HUES6 (cell line): ENCODE measurements at regions not wholly inside any gene's neighbourhood (a gene's known extent, or its start where the extent isn't known, plus 50 kb on each side); places are given as distances from the start of the nearest gene placed in this dataset.

Source experiments
- H3K27ac ChIP-seq: 2 replicates; pipeline ENCODE4 v1.7.0; 2013; ENCODE audit warnings: low read depth, mild to moderate bottlenecking, low read length, inconsistent platforms
- H3K27me3 ChIP-seq: 2 replicates; pipeline ENCODE4 v1.6.1; 2013; ENCODE audit warnings: low read length; ENCODE audit not compliant: control insufficient read depth, insufficient read depth
- H3K36me3 ChIP-seq: 2 replicates; pipeline ENCODE4 v1.6.1; 2013; ENCODE audit warnings: low read length; ENCODE audit not compliant: control insufficient read depth, insufficient read depth
- H3K4me1 ChIP-seq: 2 replicates; pipeline ENCODE4 v1.6.1; 2013; ENCODE audit warnings: low read length; ENCODE audit not compliant: control insufficient read depth, insufficient read depth
- H3K4me3 ChIP-seq: 2 replicates; pipeline ENCODE4 v1.5.1; 2013; ENCODE audit warnings: low read depth, low read length
- H3K9ac ChIP-seq: one replicate; pipeline ENCODE4 v1.6.1; 2013; ENCODE audit warnings: mild to moderate bottlenecking, low read length
- H3K9me3 ChIP-seq: 2 replicates; pipeline ENCODE4 v1.6.1; 2013; ENCODE audit warnings: low read depth, low read length; ENCODE audit not compliant: control insufficient read depth, insufficient read depth

- Histone ChIP-seq H3K9me3 (no peaks in the 10 kb centered on the region), H3K9ac (no peak overlapping the region), H3K4me3 (no peak overlapping the region), H3K4me1 (no peaks in the 10 kb centered on the region), H3K27ac (no peak overlapping the region), H3K36me3 (no peaks in the 10 kb centered on the region), H3K27me3 (no peaks in the 10 kb centered on the region)
These were observed 121.1 kb upstream of the TMCO5A start for GRCh38 chr15:37813306-37813705.

- no peak overlapping the region for H3K9ac ChIP-seq
- no peaks in the 10 kb centered on the region for H3K36me3 ChIP-seq
- no peaks in the 10 kb centered on the region for H3K9me3 ChIP-seq
- no peaks in the 10 kb centered on the region for H3K4me1 ChIP-seq
- H3K27me3 ChIP-seq, result no peaks in the 10 kb centered on the region
- no peak overlapping the region for H3K27ac ChIP-seq
- no peak overlapping the region for H3K4me3 ChIP-seq
These were observed 119.5 kb upstream of the TMCO5A start for GRCh38 chr15:37814847-37815515.

- no peak overlapping the region for H3K27ac ChIP-seq
These were observed 116.2 kb upstream of the TMCO5A start for GRCh38 chr15:37818152-37818677.

GRCh38 chr15:37819191-37819590 lies 115.2 kb upstream of the TMCO5A start:
- H3K9me3 ChIP-seq, result no peaks in the 10 kb centered on the region

More at GRCh38 chr15:37818152-37818677, 116.2 kb upstream of the TMCO5A start:
- H3K9ac ChIP-seq, result no peak overlapping the region
- H3K4me1 ChIP-seq, result no peaks in the 10 kb centered on the region
- no peak overlapping the region for H3K4me3 ChIP-seq
- no peaks in the 10 kb centered on the region for H3K36me3 ChIP-seq
- no peaks in the 10 kb centered on the region for H3K9me3 ChIP-seq
- no peaks in the 10 kb centered on the region for H3K27me3 ChIP-seq

GRCh38 chr15:37820380-37821128 lies 113.9 kb upstream of the TMCO5A start:
- Histone ChIP-seq H3K27me3 (no peaks in the 10 kb centered on the region), H3K4me3 (no peak overlapping the region), H3K9ac (no peak overlapping the region), H3K9me3 (no peaks in the 10 kb centered on the region), H3K27ac (no peak overlapping the region), H3K36me3 (no peaks in the 10 kb centered on the region), H3K4me1 (no peaks in the 10 kb centered on the region; the same call in 1 of the 2 replicates)

More at GRCh38 chr15:37819191-37819590, 115.2 kb upstream of the TMCO5A start:
- no peak overlapping the region for H3K27ac ChIP-seq
- no peak overlapping the region for H3K4me3 ChIP-seq
- no peak overlapping the region for H3K9ac ChIP-seq
- H3K27me3 ChIP-seq, result no peaks in the 10 kb centered on the region
- H3K36me3 ChIP-seq, result no peaks in the 10 kb centered on the region
- no peaks in the 10 kb centered on the region for H3K4me1 ChIP-seq

GRCh38 chr15:37823601-37824275 lies 110.7 kb upstream of the TMCO5A start:
- no peaks in the 10 kb centered on the region for H3K27me3 ChIP-seq
- H3K4me3 ChIP-seq, result no peak overlapping the region
- no peaks in the 10 kb centered on the region for H3K36me3 ChIP-seq
- H3K9ac ChIP-seq, result no peak overlapping the region
- H3K27ac ChIP-seq, result no peak overlapping the region
- no peaks in the 10 kb centered on the region for H3K9me3 ChIP-seq
- no peaks in the 10 kb centered on the region; the same call in 1 of the 2 replicates for H3K4me1 ChIP-seq

- no peak overlapping the region for H3K9ac ChIP-seq
- H3K4me3 ChIP-seq, result no peak overlapping the region
- H3K36me3 ChIP-seq, result no peaks in the 10 kb centered on the region
- no peaks in the 10 kb centered on the region for H3K9me3 ChIP-seq
- H3K27ac ChIP-seq, result no peak overlapping the region
- H3K4me1 ChIP-seq, result no peaks in the 10 kb centered on the region; the same call in 1 of the 2 replicates
- H3K27me3 ChIP-seq, result no peaks in the 10 kb centered on the region
These were observed 109.6 kb upstream of the TMCO5A start for GRCh38 chr15:37824717-37825382.

- no peak overlapping the region for H3K27ac ChIP-seq
- no peaks in the 10 kb centered on the region for H3K4me1 ChIP-seq
- no peak overlapping the region for H3K9ac ChIP-seq
- peaks cover 9% of the 10 kb centered on the region; the same call in 1 of the 2 replicates for H3K9me3 ChIP-seq
- no peak overlapping the region for H3K4me3 ChIP-seq
- no peaks in the 10 kb centered on the region for H3K27me3 ChIP-seq
- no peaks in the 10 kb centered on the region for H3K36me3 ChIP-seq
These were observed 97.2 kb upstream of the TMCO5A start for GRCh38 chr15:37837276-37837675.

GRCh38 chr15:37847776-37848175 lies 86.7 kb upstream of the TMCO5A start:
- Histone ChIP-seq H3K4me3 (no peak overlapping the region), H3K27me3 (no peaks in the 10 kb centered on the region), H3K9ac (no peak overlapping the region)

GRCh38 chr15:37856109-37856508 lies 78.3 kb upstream of the TMCO5A start:
- no peak overlapping the region for H3K27ac ChIP-seq
- H3K4me1 ChIP-seq, result no peaks in the 10 kb centered on the region
- no peak overlapping the region for H3K9ac ChIP-seq
- H3K36me3 ChIP-seq, result no peaks in the 10 kb centered on the region
- H3K4me3 ChIP-seq, result no peak overlapping the region
- peaks cover 3% of the 10 kb centered on the region; the same call in 1 of the 2 replicates for H3K9me3 ChIP-seq
- H3K27me3 ChIP-seq, result no peaks in the 10 kb centered on the region

More at GRCh38 chr15:37847776-37848175, 86.7 kb upstream of the TMCO5A start:
- Histone ChIP-seq H3K36me3 (no peaks in the 10 kb centered on the region), H3K4me1 (no peaks in the 10 kb centered on the region), H3K9me3 (peaks cover 6% of the 10 kb centered on the region; the same call in 1 of the 2 replicates), H3K27ac (no peak overlapping the region)
